H1 (cell line): ENCODE measurements at regions not wholly inside any gene's neighbourhood (a gene's known extent, or its start where the extent isn't known, plus 50 kb on each side); places are given as distances from the start of the nearest gene placed in this dataset.

Source experiments
- CHD2 ChIP-seq: IDR thresholded peaks from 2 replicates; pipeline ENCODE4 v1.6.1; 2012; ENCODE audit warnings: low read length, improper control_type of control experiment
- CTBP2 ChIP-seq: IDR thresholded peaks from 2 replicates; pipeline ENCODE4 v1.7.0; 2011; ENCODE audit warnings: borderline replicate concordance, mild to moderate bottlenecking, moderate library complexity, mixed read lengths, low read length; ENCODE audit not compliant: insufficient read depth, insufficient read length
- CTCF ChIP-seq, 3 experiments: IDR thresholded peaks; 1 replicate in 2 of 3; 2 replicates in 1 of 3; pipeline versions ENCODE4 v1.5.1 to v1.6.1; 2011; ENCODE audit warnings: low read length in 3 of 3, mild to moderate bottlenecking in 3 of 3, inconsistent platforms in 2 of 3, low read depth in 1 of 3, moderate library complexity in 1 of 3; ENCODE audit not compliant: insufficient read depth in 1 of 3; ENCODE audit errors: control extremely low read depth in 1 of 3
- GTF2F1 ChIP-seq: IDR thresholded peaks from 2 replicates; pipeline ENCODE4 v1.6.1; 2012; ENCODE audit warnings: low read depth, low read length, improper control_type of control experiment, borderline replicate concordance
- MAFK ChIP-seq: IDR thresholded peaks from 2 replicates; pipeline ENCODE4 v1.6.1; 2012; ENCODE audit warnings: low read depth, mild to moderate bottlenecking, improper control_type of control experiment, low read length
- POLR2A ChIP-seq, 2 experiments: IDR thresholded peaks; 1 replicate in 1 of 2; 2 replicates in 1 of 2; pipeline ENCODE4 v1.6.1; 2011; ENCODE audit warnings: low read depth in 2 of 2, low read length in 2 of 2, mild to moderate bottlenecking in 2 of 2; ENCODE audit errors: control extremely low read depth in 1 of 2
- POLR2AphosphoS5 ChIP-seq: IDR thresholded peaks from 2 replicates; pipeline ENCODE4 v1.6.1; 2011; ENCODE audit warnings: low read depth, low read length
- SP1 ChIP-seq: IDR thresholded peaks from 2 replicates; pipeline ENCODE4 v1.6.1; 2011; ENCODE audit warnings: low read depth, low read length
- TEAD4 ChIP-seq: IDR thresholded peaks from 2 replicates; pipeline ENCODE4 v1.6.1; 2012; ENCODE audit warnings: low read depth, low read length, inconsistent platforms, mixed read lengths
- USF2 ChIP-seq: IDR thresholded peaks from 2 replicates; pipeline ENCODE4 v1.6.1; 2011; ENCODE audit warnings: low read length, improper control_type of control experiment
- YY1 ChIP-seq: IDR thresholded peaks from 2 replicates; pipeline ENCODE4 v1.6.1; 2011; ENCODE audit warnings: low read depth, mild to moderate bottlenecking, low read length
- ZNF274 ChIP-seq: IDR thresholded peaks from 2 replicates; pipeline ENCODE4 v1.7.0; 2012; ENCODE audit warnings: low read length, borderline replicate concordance; ENCODE audit errors: extremely low read depth

GRCh38 chr17:62907961-62908360 is 58.1 kb upstream of the TANC2 start:
- no peak for TF ChIP-seq CTCF (IDR thresholded peaks at IDR 0.05; ENCODE audit: control extremely low read depth in 1 of 3, insufficient read depth in 1 of 3, low read depth in 1 of 3, low read length in 3 of 3)
- no peak for TF ChIP-seq SP1
- TF ChIP-seq POLR2A (IDR thresholded peaks at IDR 0.05; ENCODE audit: control extremely low read depth in 1 of 2, low read depth in 2 of 2, low read length in 2 of 2) = no peak
- TF ChIP-seq USF2 = no peak
- TF ChIP-seq CHD2 = no peak
- no peak for TF ChIP-seq CTBP2
- no peak for TF ChIP-seq ZNF274
- no peak for TF ChIP-seq GTF2F1
- TF ChIP-seq MAFK = no peak
- no peak for TF ChIP-seq YY1
- no peak for TF ChIP-seq POLR2AphosphoS5
- no peak for TF ChIP-seq TEAD4
